MM.1S (cell line): ENCODE measurements at regions not wholly inside any gene's neighbourhood (a gene's known extent, or its start where the extent isn't known, plus 50 kb on each side); places are given as distances from the start of the nearest gene placed in this dataset.

ENCODE experiments used
- DNase-seq: peaks from one replicate; pipeline ENCODE4 v3.0.0-alpha.2; 2015
- H2AFZ ChIP-seq: fragments of 300-600 bp; sonication (generic); 2 replicates; pipeline ENCODE4 v1.6.0; 2016; ENCODE audit warnings: antibody characterized with exemption, low read length
- H3F3A ChIP-seq: fragments of 300-600 bp; sonication (generic); 2 replicates; pipeline ENCODE4 v1.6.1; 2016; ENCODE audit warnings: mild to moderate bottlenecking, antibody characterized with exemption, low read length, moderate library complexity, mixed read lengths; ENCODE audit not compliant: insufficient read depth
- H3K27ac ChIP-seq: fragments of 300-600 bp; sonication (generic); 2 replicates; pipeline ENCODE4 v1.5.1; 2016; ENCODE audit warnings: mild to moderate bottlenecking, low read length
- H3K27me3 ChIP-seq: fragments of 300-600 bp; sonication (generic); replicated peaks from 2 replicates; pipeline ENCODE4 v1.6.0; 2016; ENCODE audit warnings: low read length; ENCODE audit not compliant: insufficient read depth
- H3K36me3 ChIP-seq: fragments of 300-600 bp; sonication (generic); replicated peaks from 2 replicates; pipeline ENCODE4 v1.6.1; 2016; ENCODE audit warnings: mild to moderate bottlenecking, low read length, mixed read lengths; ENCODE audit not compliant: insufficient read depth
- H3K4me1 ChIP-seq: fragments of 300-600 bp; sonication (generic); 2 replicates; pipeline ENCODE4 v1.6.1; 2016; ENCODE audit warnings: low read length, mixed read lengths
- H3K4me2 ChIP-seq: fragments of 300-600 bp; sonication (generic); 2 replicates; pipeline ENCODE4 v1.6.0; 2016; ENCODE audit warnings: low read depth, low read length
- H3K4me3 ChIP-seq: fragments of 300-600 bp; sonication (generic); 2 replicates; pipeline ENCODE4 v1.5.1; 2016; ENCODE audit warnings: low read length, mixed read lengths
- H3K79me2 ChIP-seq: fragments of 300-600 bp; sonication (generic); 2 replicates; pipeline ENCODE4 v1.6.1; 2016; ENCODE audit warnings: mixed run types, low read length, mixed read lengths
- H3K9ac ChIP-seq: fragments of 300-600 bp; sonication (generic); 2 replicates; pipeline ENCODE4 v1.6.1; 2016; ENCODE audit warnings: low read length, mixed read lengths
- H3K9me2 ChIP-seq: fragments of 300-600 bp; sonication (generic); replicated peaks from 2 replicates; pipeline ENCODE4 v1.6.1; 2016; ENCODE audit warnings: mild to moderate bottlenecking, low read length, mixed read lengths; ENCODE audit not compliant: insufficient read depth
- H3K9me3 ChIP-seq: fragments of 300-600 bp; sonication (generic); replicated peaks from 2 replicates; pipeline ENCODE4 v1.6.1; 2016; ENCODE audit warnings: mild to moderate bottlenecking, low read length, mixed read lengths; ENCODE audit not compliant: insufficient read depth
- H4K20me1 ChIP-seq: fragments of 300-600 bp; sonication (generic); 2 replicates; pipeline ENCODE4 v1.6.1; 2016; ENCODE audit warnings: mild to moderate bottlenecking, low read length, moderate library complexity, mixed read lengths; ENCODE audit not compliant: insufficient read depth
- CTCF ChIP-seq: fragments of 300-600 bp; sonication (generic); IDR thresholded peaks from 2 replicates; pipeline ENCODE4 v1.5.1; 2016; ENCODE audit warnings: antibody characterized with exemption, low read length, mixed read lengths
- EZH2 ChIP-seq: fragments of 300-600 bp; sonication (generic); optimal IDR thresholded peaks from 2 replicates; pipeline ENCODE3; 2017; ENCODE audit warnings: low read depth, mild to moderate bottlenecking, antibody characterized with exemption, low read length, mixed read lengths
- EZH2phosphoT487 ChIP-seq: fragments of 300-600 bp; sonication (generic); IDR thresholded peaks from 2 replicates; pipeline ENCODE4 v1.6.1; 2018; ENCODE audit warnings: antibody characterized with exemption, low read length

- Histone ChIP-seq H3F3A (no peaks in the 10 kb centered on the region), H3K4me1 (no peaks in the 10 kb centered on the region), H3K36me3 (no peaks in the 10 kb centered on the region), H3K9me3 (no peaks in the 10 kb centered on the region), H3K9ac (no peak overlapping the region), H2AFZ (no peak overlapping the region), H3K27ac (no peak overlapping the region), H3K4me3 (no peak overlapping the region), H3K27me3 (no peaks in the 10 kb centered on the region), H4K20me1 (no peaks in the 10 kb centered on the region), H3K9me2 (no peaks in the 10 kb centered on the region), H3K79me2 (no peaks in the 10 kb centered on the region), H3K4me2 (no peak overlapping the region)
- no peak for DNase-seq
- TF ChIP-seq EZH2: no peak
- TF ChIP-seq CTCF: no peak
- no peak for TF ChIP-seq EZH2phosphoT487
Observed at GRCh38 chrX:15114743-15115566, 154.9 kb downstream of the ASB9 start.

GRCh38 chrX:15107367-15107988 lies 162.4 kb downstream of the ASB9 start:
- no peaks in the 10 kb centered on the region for H3K4me1 ChIP-seq
- no peaks in the 10 kb centered on the region for H3K79me2 ChIP-seq
- DNase-seq: no peak
- H3K9me3 ChIP-seq: no peaks in the 10 kb centered on the region
- H3K27me3 ChIP-seq: no peaks in the 10 kb centered on the region
- H3K9ac ChIP-seq: no peak overlapping the region
- no peak overlapping the region for H2AFZ ChIP-seq
- no peak for TF ChIP-seq EZH2phosphoT487
- 0 out of 2 replicates have a peak, but pooled peaks have one; percentile 8 for TF ChIP-seq CTCF
- H3K9me2 ChIP-seq: no peaks in the 10 kb centered on the region
- H3K4me2 ChIP-seq: no peak overlapping the region
- no peak overlapping the region for H3K27ac ChIP-seq
- no peaks in the 10 kb centered on the region for H3F3A ChIP-seq
- H4K20me1 ChIP-seq: no peaks in the 10 kb centered on the region
- H3K36me3 ChIP-seq: no peaks in the 10 kb centered on the region
- H3K4me3 ChIP-seq: no peak overlapping the region

GRCh38 chrX:15098505-15098904 lies 171.4 kb downstream of the ASB9 start:
- no peak for DNase-seq
- no peak for TF ChIP-seq EZH2phosphoT487
- no peak for TF ChIP-seq EZH2
- TF ChIP-seq CTCF: no peak
- Histone ChIP-seq H2AFZ (no peak overlapping the region), H3K4me3 (no peak overlapping the region), H3K36me3 (no peaks in the 10 kb centered on the region), H3K9ac (no peak overlapping the region), H3K4me2 (no peak overlapping the region), H3K9me3 (no peaks in the 10 kb centered on the region), H3K79me2 (no peaks in the 10 kb centered on the region), H4K20me1 (no peaks in the 10 kb centered on the region), H3K4me1 (no peaks in the 10 kb centered on the region), H3K27me3 (no peaks in the 10 kb centered on the region), H3K27ac (no peak overlapping the region), H3F3A (no peaks in the 10 kb centered on the region), H3K9me2 (no peaks in the 10 kb centered on the region)
